ENCODE measurements at regions not wholly inside any gene's neighbourhood (a gene's known extent, or its start where the extent isn't known, plus 50 kb on each side); places are given as distances from the start of the nearest gene placed in this dataset.

- no peaks in the 10 kb centered on the region for H3K79me2 ChIP-seq (ENCODE audit: low read depth)
- H3K9me3 ChIP-seq (ENCODE audit: insufficient read depth, low read depth): no peaks in the 10 kb centered on the region
- no peaks in the 10 kb centered on the region for H3K36me3 ChIP-seq (ENCODE audit: low read depth)
- no peak overlapping the region for H2AFZ ChIP-seq
- CTCF ChIA-PET: no interaction called here
- H3K4me3 ChIP-seq: no peak overlapping the region
- no peaks in the 10 kb centered on the region for H3F3A ChIP-seq (ENCODE audit: insufficient read depth, low read depth)
- no peak overlapping the region for H3K27ac ChIP-seq
- intact Hi-C loops (cut with micrococcal nuclease; ENCODE audit: unreplicated experiment): no loop called here
- no peak overlapping the region for H3K4me2 ChIP-seq
- no peak for DNase-seq
- POLR2A ChIA-PET (ENCODE audit: unreplicated experiment): no interaction called here
- no peaks in the 10 kb centered on the region for H3K9me2 ChIP-seq (ENCODE audit: insufficient read depth)
- no peaks in the 10 kb centered on the region for H3K27me3 ChIP-seq (ENCODE audit: insufficient read depth, low read depth)
- BruUV-seq (replicated peaks): no TSS peak
- 0 out of 2 replicates have a peak, but pooled peaks cover 3% of the 10 kb centered on the region for H3K4me1 ChIP-seq (replicated peaks; ENCODE audit: insufficient read depth)
- TF ChIP-seq, protein P1, sequence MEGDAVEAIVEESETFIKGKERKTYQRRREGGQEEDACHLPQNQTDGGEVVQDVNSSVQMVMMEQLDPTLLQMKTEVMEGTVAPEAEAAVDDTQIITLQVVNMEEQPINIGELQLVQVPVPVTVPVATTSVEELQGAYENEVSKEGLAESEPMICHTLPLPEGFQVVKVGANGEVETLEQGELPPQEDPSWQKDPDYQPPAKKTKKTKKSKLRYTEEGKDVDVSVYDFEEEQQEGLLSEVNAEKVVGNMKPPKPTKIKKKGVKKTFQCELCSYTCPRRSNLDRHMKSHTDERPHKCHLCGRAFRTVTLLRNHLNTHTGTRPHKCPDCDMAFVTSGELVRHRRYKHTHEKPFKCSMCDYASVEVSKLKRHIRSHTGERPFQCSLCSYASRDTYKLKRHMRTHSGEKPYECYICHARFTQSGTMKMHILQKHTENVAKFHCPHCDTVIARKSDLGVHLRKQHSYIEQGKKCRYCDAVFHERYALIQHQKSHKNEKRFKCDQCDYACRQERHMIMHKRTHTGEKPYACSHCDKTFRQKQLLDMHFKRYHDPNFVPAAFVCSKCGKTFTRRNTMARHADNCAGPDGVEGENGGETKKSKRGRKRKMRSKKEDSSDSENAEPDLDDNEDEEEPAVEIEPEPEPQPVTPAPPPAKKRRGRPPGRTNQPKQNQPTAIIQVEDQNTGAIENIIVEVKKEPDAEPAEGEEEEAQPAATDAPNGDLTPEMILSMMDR (conservative IDR thresholded peaks at IDR 0.05): no peak
- no peak for TF ChIP-seq EZH2 (IDR thresholded peaks at IDR 0.05; ENCODE audit: low read depth)
- no peaks in the 10 kb centered on the region for H4K20me1 ChIP-seq (ENCODE audit: insufficient read depth)
These were observed 300.9 kb upstream of the AKR1E2 start for GRCh38 chr10:4525103-4525502.

DNA sequence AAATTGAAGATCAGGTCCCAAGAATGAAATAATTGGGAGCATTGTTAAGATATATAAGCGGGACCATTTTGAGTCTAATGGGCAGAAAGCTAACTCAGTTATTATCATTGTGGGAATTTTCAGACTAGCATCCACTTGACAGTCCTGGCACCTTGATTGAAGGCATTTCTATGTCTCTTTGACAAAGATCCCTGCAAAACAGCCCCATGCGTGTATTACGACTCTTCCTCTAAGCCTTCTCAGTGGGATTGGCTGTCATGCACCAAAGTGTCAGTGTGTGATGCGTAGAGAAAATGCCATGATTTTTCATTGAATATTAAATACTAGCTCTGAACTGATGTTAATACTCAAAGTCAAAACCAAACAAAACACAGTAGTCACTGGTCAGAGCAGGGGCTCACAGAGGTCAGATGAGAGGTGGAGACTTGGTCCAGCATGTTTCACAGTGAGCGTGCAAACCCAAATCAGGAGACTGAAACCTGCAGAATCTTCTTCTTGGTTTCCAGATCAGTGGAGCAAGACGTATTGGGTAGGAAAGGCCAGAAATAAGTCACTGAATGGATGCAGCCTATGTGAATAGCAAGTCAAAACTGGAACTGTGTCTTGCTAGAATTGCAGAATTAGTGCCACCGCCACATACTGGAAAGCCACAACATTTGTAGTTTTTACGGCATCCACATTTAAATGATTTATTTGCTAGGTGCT, 303.6 kb upstream of the AKR1E2 start:
- ChIA-PET POLR2A (ENCODE audit: unreplicated experiment) (no interaction called here), CTCF (no interaction called here)
- TF ChIP-seq, protein P1 (conservative IDR thresholded peaks at IDR 0.05): no peak
- no peak for TF ChIP-seq EZH2 (IDR thresholded peaks at IDR 0.05; ENCODE audit: low read depth)
- Histone ChIP-seq H3K27ac (no peak overlapping the region), H3K4me2 (no peak overlapping the region), H3F3A (ENCODE audit: insufficient read depth, low read depth) (no peaks in the 10 kb centered on the region), H3K4me1 (replicated peaks; ENCODE audit: insufficient read depth) (0 out of 2 replicates have a peak, but pooled peaks cover 5% of the 10 kb centered on the region), H3K9me3 (ENCODE audit: insufficient read depth, low read depth) (no peaks in the 10 kb centered on the region), H3K9me2 (ENCODE audit: insufficient read depth) (no peaks in the 10 kb centered on the region), H3K36me3 (ENCODE audit: low read depth) (no peaks in the 10 kb centered on the region), H2AFZ (no peak overlapping the region), H3K4me3 (no peak overlapping the region), H4K20me1 (ENCODE audit: insufficient read depth) (no peaks in the 10 kb centered on the region), H3K27me3 (ENCODE audit: insufficient read depth, low read depth) (no peaks in the 10 kb centered on the region), H3K79me2 (ENCODE audit: low read depth) (no peaks in the 10 kb centered on the region)
- DNase-seq: no peak
- BruUV-seq (replicated peaks): no TSS peak
- intact Hi-C loops (cut with micrococcal nuclease; ENCODE audit: unreplicated experiment): no loop called here

- no peaks in the 10 kb centered on the region for H3K27me3 ChIP-seq (ENCODE audit: insufficient read depth, low read depth)
- H3F3A ChIP-seq (ENCODE audit: insufficient read depth, low read depth): no peaks in the 10 kb centered on the region
- intact Hi-C loops (cut with micrococcal nuclease; ENCODE audit: unreplicated experiment): no loop called here
- H2AFZ ChIP-seq: no peak overlapping the region
- H3K9me2 ChIP-seq (ENCODE audit: insufficient read depth): no peaks in the 10 kb centered on the region
- H4K20me1 ChIP-seq (ENCODE audit: insufficient read depth): no peaks in the 10 kb centered on the region
- H3K27ac ChIP-seq: no peak overlapping the region
- H3K4me1 ChIP-seq (replicated peaks; ENCODE audit: insufficient read depth): 0 out of 2 replicates have a peak, but pooled peaks cover 5% of the 10 kb centered on the region
- no peak for DNase-seq
- H3K4me2 ChIP-seq: no peak overlapping the region
- no peak overlapping the region for H3K4me3 ChIP-seq
- no peaks in the 10 kb centered on the region for H3K79me2 ChIP-seq (ENCODE audit: low read depth)
- no TSS peak for BruUV-seq (replicated peaks)
- H3K36me3 ChIP-seq (ENCODE audit: low read depth): no peaks in the 10 kb centered on the region
- no peaks in the 10 kb centered on the region for H3K9me3 ChIP-seq (ENCODE audit: insufficient read depth, low read depth)
- ChIA-PET POLR2A (ENCODE audit: unreplicated experiment) (no interaction called here), CTCF (no interaction called here)
- TF ChIP-seq, protein P1 (conservative IDR thresholded peaks at IDR 0.05): no peak
- TF ChIP-seq EZH2 (IDR thresholded peaks at IDR 0.05; ENCODE audit: low read depth): no peak
These were observed 306.2 kb upstream of the AKR1E2 start for GRCh38 chr10:4519658-4520402.
